Central memory CD8-positive, alpha-beta T cell (primary cell): ENCODE measurements at regions not wholly inside any gene's neighbourhood (a gene's known extent, or its start where the extent isn't known, plus 50 kb on each side); places are given as distances from the start of the nearest gene placed in this dataset.

Experiments
- ATAC-seq: fragments of 150-1000 bp; cut with Tn5 transposase; replicated peaks from 2 replicates; pipeline ENCODE4 v1.10.0; 2022; ENCODE audit warnings: mild to moderate bottlenecking, moderate FRiP score, moderate number of reproducible peaks; ENCODE audit not compliant: poor library complexity, severe bottlenecking; ENCODE audit errors: extremely low read depth
- DNase-seq, 2 donors: peaks; one replicate each; pipeline ENCODE4 v3.0.0; 2021; ENCODE audit warnings: low spot score in 2 of 2
- H3K27ac Mint-ChIP-seq: one replicate; pipeline ENCODE4 v1.8.0; 2022; ENCODE audit warnings: low read depth, mild to moderate bottlenecking, moderate library complexity, mixed read lengths
- H3K27me3 Mint-ChIP-seq: one replicate; pipeline ENCODE4 v1.8.0; 2022; ENCODE audit warnings: mixed read lengths
- H3K36me3 Mint-ChIP-seq: one replicate; pipeline ENCODE4 v1.8.0; 2022; ENCODE audit warnings: mild to moderate bottlenecking, moderate library complexity, mixed read lengths; ENCODE audit not compliant: insufficient read depth
- H3K4me1 Mint-ChIP-seq: one replicate; pipeline ENCODE4 v1.8.0; 2022; ENCODE audit warnings: mixed read lengths
- H3K4me3 Mint-ChIP-seq: one replicate; pipeline ENCODE4 v1.8.0; 2022; ENCODE audit warnings: mild to moderate bottlenecking, moderate library complexity, mixed read lengths
- H3K9me3 Mint-ChIP-seq: one replicate; pipeline ENCODE4 v1.8.0; 2022; ENCODE audit warnings: mixed read lengths

- peaks cover 16% of the 10 kb centered on the region for H3K27me3 Mint-ChIP-seq
- H3K36me3 Mint-ChIP-seq = no peaks in the 10 kb centered on the region
- DNase-seq (no peak), ATAC-seq (no peak)
- no peak overlapping the region for H3K4me3 Mint-ChIP-seq
- no peaks in the 10 kb centered on the region for H3K4me1 Mint-ChIP-seq
- no peak overlapping the region for H3K27ac Mint-ChIP-seq
- no peaks in the 10 kb centered on the region for H3K9me3 Mint-ChIP-seq
Measured at GRCh38 chr3:107325446-107325845, 51.8 kb upstream of the CCDC54 start.
